NOMO-1 treated with DMSO at 0.1 percent for 48 hours (cell line): ENCODE measurements at regions not wholly inside any gene's neighbourhood (a gene's known extent, or its start where the extent isn't known, plus 50 kb on each side); places are given as distances from the start of the nearest gene placed in this dataset.

Experiments used
- DNase-seq: peaks from one replicate; lab custom pipeline; 2025; ENCODE audit not compliant: unreplicated experiment; lab: John Stamatoyannopoulos, UW

GRCh38 chr7:130927062-130927461 lies 193.1 kb upstream of the KLF14 start:
- DNase-seq, result no peak

DNA sequence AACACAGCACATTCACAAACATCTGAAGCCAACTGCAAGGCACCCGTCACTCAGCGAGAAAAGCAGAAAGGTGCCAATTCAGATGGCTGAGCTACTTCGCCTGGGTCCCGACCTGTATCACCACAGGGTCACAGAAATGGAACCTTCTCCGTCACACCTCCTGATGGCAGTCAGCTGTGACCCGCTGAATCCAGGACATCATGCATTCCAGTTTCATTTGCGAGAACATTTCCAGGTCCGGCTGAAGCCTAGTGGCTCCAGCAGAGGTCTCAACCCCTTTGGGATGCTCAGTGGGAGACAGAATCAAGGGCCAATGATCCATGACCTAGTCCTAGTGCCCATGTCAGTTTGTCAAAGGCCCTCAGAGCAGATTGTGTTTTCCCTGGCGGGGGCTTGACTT lies 193.6 kb upstream of the KLF14 start:
- no peak for DNase-seq

GRCh38 chr7:130929896-130930659 lies 196.1 kb upstream of the KLF14 start:
- DNase-seq, result peak; percentile 20

DNA sequence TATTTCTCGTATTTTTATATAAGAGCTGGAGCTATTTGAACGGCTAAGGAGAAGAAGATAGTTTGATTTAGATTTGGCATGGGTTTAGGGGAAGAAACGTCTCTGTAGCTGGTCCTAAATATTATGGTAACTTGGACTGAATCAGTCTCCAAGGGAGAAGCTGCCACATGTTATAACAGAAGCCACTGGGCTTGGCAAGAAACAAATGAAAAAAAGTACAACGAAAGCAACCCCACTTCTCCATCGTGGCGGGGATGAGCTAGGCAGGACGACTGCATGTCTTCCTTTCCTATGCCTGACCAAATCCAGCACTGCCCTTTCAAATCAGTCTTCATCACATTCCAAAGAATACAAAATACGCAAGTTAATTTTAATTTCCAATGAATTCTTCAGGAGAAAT lies 196.7 kb upstream of the KLF14 start:
- no peak for DNase-seq

GRCh38 chr7:130931423-130931822 lies 197.4 kb upstream of the KLF14 start:
- no peak for DNase-seq

GRCh38 chr7:130932088-130932487 lies 198.1 kb upstream of the KLF14 start:
- DNase-seq, result no peak

DNA sequence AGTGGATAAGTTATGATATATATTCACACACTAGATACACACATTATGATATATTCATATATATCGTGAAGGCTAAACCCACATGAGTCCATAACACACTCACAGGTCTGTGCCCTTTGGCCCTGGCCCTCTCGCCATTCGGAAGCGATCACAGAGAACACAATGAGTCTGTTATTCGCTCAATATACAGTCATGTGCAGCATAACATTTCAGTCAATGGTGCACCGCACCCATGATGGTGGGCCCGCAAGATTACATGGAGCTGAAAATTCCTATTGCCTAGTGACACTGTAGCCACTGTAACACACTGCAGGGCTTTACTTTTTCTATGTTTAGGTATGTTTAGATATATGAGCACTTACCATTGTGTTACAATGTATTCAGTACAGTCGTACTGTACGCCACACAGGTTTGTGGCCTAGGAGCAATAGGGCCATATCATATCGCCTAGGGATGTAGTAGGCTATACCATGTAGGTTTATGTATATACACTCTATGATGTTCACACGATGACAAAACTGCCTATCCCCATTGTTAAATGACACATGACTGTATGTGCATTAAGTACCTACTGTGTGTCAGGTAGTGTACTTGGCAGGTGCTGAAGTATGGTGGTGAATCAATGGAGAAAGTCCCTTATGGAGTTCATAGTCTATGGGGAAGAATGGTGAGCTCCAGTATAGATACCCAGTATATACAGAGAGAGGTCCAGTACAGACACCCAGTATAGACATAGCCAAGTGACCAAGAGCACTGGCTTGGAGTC lies 198.8 kb upstream of the KLF14 start:
- DNase-seq, result no peak

- no peak for DNase-seq
These were observed 199.9 kb upstream of the KLF14 start for GRCh38 chr7:130933919-130934318.

DNA sequence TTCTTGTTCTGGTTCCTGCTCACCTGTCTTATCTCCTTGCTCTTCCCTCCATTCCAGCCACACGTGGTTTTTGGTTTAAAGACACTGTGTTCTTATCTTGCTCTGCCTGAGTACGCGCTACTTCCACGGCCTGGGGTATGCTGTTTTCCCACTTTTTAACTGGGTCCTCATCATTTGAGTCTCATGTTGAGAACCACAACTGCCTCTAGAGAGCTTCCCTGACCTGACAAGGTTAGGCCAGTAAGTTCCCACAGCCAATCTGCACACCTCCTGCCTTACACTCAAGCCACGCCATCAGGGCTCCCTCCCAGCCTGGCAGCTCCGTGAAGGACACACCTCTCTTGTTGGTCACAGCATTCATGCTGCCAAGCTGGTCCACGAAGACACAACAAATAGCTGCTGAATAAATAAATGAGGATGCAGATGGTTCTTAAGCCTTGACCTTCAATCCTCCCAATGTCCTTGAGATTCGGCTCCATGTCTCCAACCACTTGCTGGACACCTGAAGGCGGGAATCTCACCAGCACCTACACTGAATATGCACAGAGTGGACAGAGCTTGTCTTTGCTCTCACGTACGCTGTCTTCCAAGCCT lies 201.7 kb upstream of the KLF14 start:
- no peak for DNase-seq

DNA sequence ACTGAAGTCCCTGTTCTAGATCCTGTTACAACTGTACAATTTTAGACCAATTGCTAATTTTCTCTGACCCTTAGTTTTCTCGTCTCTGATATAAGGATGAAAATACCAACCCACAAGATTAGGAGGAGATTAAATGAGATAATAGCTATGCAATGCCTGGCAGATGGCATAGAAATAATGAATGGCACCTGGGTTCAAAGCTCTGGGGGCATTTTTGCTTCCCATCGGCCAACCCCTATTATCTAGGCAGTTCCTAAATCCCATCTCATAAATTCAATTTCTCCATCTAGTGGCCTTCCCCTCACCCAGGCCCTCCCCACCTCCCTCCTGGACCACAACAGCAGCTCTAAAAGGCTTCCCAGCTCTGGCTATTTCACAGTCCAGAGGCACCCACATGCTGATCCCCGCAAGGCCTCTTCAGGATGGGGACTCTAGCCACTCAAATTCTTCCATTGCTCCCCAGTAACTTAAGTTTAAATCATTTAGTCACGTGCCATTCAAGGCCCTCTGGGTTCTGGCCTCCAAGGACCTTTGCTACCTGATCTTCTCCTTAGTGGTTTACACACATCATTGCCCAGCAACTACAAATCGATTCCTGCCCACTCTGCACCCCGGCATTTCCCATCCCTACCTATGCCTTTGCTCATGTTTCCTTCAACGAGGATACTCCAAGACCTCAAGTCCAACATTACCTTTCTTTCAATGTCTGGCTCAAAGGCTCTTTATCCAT lies 202.4 kb upstream of the KLF14 start:
- no peak for DNase-seq

DNA sequence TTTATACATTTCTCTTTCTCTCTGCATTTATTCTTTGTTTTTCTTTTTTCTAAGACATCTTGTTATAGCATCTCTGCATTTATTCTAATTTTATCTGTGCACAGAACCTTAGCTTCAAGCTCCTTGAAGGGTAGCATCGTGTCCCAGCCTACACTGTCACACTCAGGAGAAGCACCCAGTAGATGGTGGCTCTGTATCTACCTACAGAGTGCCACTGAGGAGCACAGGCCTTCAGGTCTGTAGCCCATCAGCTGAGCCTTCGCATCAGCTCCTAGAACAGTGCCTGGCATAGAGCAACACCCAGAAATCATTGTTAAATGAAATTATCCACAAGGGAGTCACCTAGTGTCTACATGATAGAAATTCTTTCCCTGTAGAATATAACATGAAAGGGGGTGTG lies 203.0 kb upstream of the KLF14 start:
- DNase-seq, result no peak

- no peak for DNase-seq
These were observed 203.8 kb upstream of the KLF14 start for GRCh38 chr7:130937830-130938229.

GRCh38 chr7:130938661-130939060 lies 204.7 kb upstream of the KLF14 start:
- DNase-seq, result no peak

DNA sequence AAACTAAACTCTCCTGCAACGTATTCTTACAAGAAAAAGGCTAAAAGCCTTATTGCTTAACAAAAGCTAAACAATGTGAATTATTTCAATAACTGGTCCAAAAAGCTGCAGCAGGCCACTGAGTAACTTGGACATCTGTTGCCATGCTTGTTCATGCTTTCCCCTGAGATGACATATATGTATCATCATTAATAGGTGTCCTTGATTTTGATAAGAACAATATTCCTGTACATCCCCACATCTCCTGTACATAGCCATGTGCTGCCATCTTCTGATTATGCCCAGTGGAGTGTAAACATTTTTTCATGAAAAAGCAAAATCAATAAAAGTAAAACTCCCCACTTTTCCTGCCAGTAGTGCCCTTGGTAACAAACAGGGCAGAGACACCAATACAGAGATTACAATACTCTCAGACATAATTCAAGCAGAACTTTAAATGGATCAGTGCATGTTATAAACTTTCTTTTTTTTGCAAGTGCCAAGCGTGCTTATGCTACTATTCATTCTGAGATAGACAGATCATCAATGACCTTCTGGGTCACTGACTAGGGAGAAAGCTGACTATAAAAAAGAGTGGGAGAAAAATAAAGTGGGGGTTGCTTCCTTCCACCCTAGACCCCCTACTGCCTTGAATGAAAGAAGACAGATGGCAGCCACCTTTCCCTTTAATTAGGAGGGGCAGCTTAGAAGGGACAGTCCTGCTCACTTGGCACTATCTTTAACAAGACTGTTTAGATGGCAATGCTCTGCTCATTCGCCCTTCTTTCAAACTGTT lies 205.5 kb upstream of the KLF14 start:
- DNase-seq, result no peak

- no peak for DNase-seq
These were observed 206.3 kb upstream of the KLF14 start for GRCh38 chr7:130940326-130940725.

- DNase-seq, result no peak
These were observed 206.9 kb upstream of the KLF14 start for GRCh38 chr7:130940907-130941306.

DNA sequence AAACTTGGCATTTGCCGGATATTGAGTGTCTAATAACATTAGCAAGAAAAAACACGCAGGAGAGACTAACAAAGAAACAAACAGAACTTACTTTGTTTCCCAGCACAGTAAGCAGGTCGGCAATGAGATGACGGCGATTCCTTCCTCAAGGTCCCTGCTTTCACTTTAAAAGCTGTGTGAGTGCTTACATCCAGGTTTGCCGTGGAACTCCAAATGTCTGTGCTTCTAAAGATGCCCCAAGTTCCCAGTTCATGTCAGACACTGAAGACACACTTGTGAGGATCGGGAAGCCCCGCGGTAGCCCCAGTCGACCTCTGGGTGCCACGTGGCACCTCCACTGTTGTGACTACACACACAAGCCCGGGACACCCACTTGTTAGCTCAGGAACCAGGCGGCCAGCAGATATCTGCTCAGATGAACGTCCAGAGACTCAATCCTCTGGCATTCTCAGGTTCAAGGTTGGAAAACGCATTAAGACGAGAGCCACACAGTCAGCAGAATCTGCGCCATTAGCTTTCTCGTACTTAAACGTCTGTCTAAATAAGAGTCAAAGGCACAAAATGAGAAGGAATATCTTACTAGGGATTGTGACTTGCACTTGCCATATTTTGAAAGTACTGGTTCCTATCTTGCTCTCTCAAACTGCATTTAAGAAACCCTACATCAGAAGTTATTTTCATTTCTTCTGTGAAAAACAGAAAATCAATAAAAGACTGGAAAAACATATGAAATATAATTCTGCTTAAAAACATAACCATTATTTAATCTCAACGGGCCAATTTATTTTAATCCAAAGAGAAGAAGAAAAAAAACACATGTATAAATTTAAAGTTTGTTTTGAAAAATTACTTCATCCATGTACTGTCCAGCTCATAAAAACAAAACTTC lies 207.6 kb upstream of the KLF14 start:
- DNase-seq, result peak; percentile 23

DNA sequence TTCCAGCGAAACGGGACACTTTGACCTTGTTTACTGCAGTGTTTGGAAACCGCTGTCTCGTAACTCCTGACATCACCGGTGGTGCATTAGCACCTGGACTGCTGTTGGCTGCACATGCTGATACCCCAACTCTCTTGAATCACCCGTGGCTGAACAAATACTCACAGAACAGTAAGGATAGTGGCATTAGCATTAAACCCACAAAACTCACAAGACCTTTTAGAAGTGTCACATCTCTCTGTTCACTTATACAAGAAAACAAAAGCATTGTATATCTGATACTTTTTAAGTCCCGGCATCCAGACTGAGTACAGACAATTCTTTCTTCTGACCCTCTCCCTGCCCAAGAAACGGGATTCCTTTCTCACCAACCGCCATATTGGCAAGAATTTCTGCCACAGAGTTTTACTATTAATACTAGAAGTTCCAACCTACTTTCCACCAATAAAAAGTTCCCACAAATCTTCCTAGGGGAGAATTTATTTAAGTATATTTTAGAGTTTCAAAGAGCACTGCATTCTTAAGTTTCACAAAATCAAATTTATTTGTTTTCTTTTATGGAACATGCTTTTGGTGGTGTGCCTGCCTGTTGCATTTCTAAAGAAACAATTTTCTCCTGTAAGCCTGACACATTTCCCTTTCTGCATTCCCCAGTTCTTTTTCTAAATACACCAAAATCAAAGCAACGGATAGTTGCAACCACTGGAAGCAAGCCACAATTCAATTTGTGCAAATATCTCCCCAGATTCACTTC lies 208.4 kb upstream of the KLF14 start:
- DNase-seq, result no peak

GRCh38 chr7:130943336-130943901 lies 209.4 kb upstream of the KLF14 start:
- DNase-seq, result peak; percentile 51
